ENCODE measurements at regions not wholly inside any gene's neighbourhood (a gene's known extent, or its start where the extent isn't known, plus 50 kb on each side); places are given as distances from the start of the nearest gene placed in this dataset.

GRCh38 chr1:182292193-182292741, 99.3 kb downstream of the GLUL start:
- FAIRE-seq, result no peak

- FAIRE-seq, result no peak
These were observed 99.9 kb downstream of the GLUL start for GRCh38 chr1:182291584-182292192.

GRCh38 chr1:182288749-182289604, 102.6 kb downstream of the GLUL start:
- no peak for FAIRE-seq

GRCh38 chr1:182286761-182287160, 104.8 kb downstream of the GLUL start:
- FAIRE-seq, result no peak

- no peak for FAIRE-seq
These were observed 107.6 kb downstream of the GLUL start for GRCh38 chr1:182283746-182284544.

GRCh38 chr1:182281541-182281940, 110.0 kb downstream of the GLUL start:
- no peak for FAIRE-seq

- no peak for FAIRE-seq
These were observed 111.1 kb downstream of the GLUL start for GRCh38 chr1:182280504-182280900.

GRCh38 chr1:182279724-182280503, 111.7 kb downstream of the GLUL start:
- no peak for FAIRE-seq

GRCh38 chr1:182279302-182279701, 112.3 kb downstream of the GLUL start:
- no peak for FAIRE-seq

GRCh38 chr1:182278144-182279054, 113.2 kb downstream of the GLUL start:
- FAIRE-seq, result no peak

- FAIRE-seq, result no peak
These were observed 116.3 kb downstream of the GLUL start for GRCh38 chr1:182275271-182275670.

GRCh38 chr1:182274618-182275017, 117.0 kb downstream of the GLUL start:
- no peak for FAIRE-seq

GRCh38 chr1:182270731-182271130, 120.9 kb downstream of the GLUL start:
- no peak for FAIRE-seq

- FAIRE-seq, result no peak
These were observed 122.5 kb downstream of the GLUL start for GRCh38 chr1:182269097-182269496.

- FAIRE-seq, result no peak
These were observed 122.9 kb downstream of the GLUL start for GRCh38 chr1:182268669-182269068.

GRCh38 chr1:182264185-182264584, 127.4 kb downstream of the GLUL start:
- FAIRE-seq, result no peak

- no peak for FAIRE-seq
These were observed 127.9 kb downstream of the GLUL start for GRCh38 chr1:182263706-182264105.

- no peak for FAIRE-seq
These were observed 129.2 kb downstream of the GLUL start for GRCh38 chr1:182262425-182262824.

- FAIRE-seq, result no peak
These were observed 129.9 kb downstream of the GLUL start for GRCh38 chr1:182261655-182262054.

- no peak for FAIRE-seq
These were observed 131.1 kb downstream of the GLUL start for GRCh38 chr1:182260516-182260915.

GRCh38 chr1:182259968-182260367, 131.6 kb downstream of the GLUL start:
- no peak for FAIRE-seq

Data from colon (tissue), 2 donors.